HCT116 (cell line): ENCODE measurements at regions not wholly inside any gene's neighbourhood (a gene's known extent, or its start where the extent isn't known, plus 50 kb on each side); places are given as distances from the start of the nearest gene placed in this dataset.
A peak's percentile ranks its signal among the peaks of the same experiment; 100 is the strongest.

Source experiments
- ATAC-seq: fragments of 200-7000 bp; cut with Tn5 transposase; 2 replicates; pipeline ENCODE4 v1.9.1; 2020; ENCODE audit warnings: mild to moderate bottlenecking, moderate library complexity
- BruUV-seq: library from RNA; stranded (reverse); fragments of 400-500 nt; replicated peaks from 2 replicates; lab custom pipeline; 2021; lab: Mats Ljungman, UMichigan
- CTCF ChIA-PET: fragments of 300-600 bp; sonication (Branson Sonifier 250); formaldehyde crosslinking; loops from one replicate; lab custom pipeline; 2021; ENCODE audit warnings: antibody characterized with exemption; lab: Charles Lee
- POLR2A ChIA-PET: fragments of 300-600, 350-600 bp; sonication (Branson Sonifier 250); formaldehyde crosslinking; loops from one replicate; lab custom pipeline; 2021; ENCODE audit warnings: antibody characterized with exemption; lab: Charles Lee
- RAD21 ChIA-PET, 2 experiments: fragments of 300-600 bp; sonication (Branson Sonifier 250); formaldehyde crosslinking; loops; one replicate each; lab custom pipeline; 2023; ENCODE audit warnings: low total read pairs in 2 of 2; ENCODE audit not compliant: uncharacterized antibody in 2 of 2, unreplicated experiment in 2 of 2, low non-redundant PET in 1 of 2; lab: Charles Lee
- DNase-seq: peaks from one replicate; pipeline ENCODE4 v3.0.0-alpha.2; 2010; ENCODE audit warnings: low read depth, low spot score
- H2AFZ ChIP-seq: fragments of 200-600 bp; shearing (Covaris generic), sonication (generic); 2 replicates; pipeline ENCODE4 v1.6.1; 2017; ENCODE audit warnings: low read depth, mixed run types, mixed read lengths, antibody characterized with exemption, low read length; ENCODE audit not compliant: poor library complexity, severe bottlenecking
- H3K27ac ChIP-seq: 2 replicates; pipeline ENCODE4 v1.5.1; 2012; ENCODE audit warnings: low read depth, low read length
- H3K27me3 ChIP-seq: fragments of 200-600 bp; sonication (generic); 2 replicates; pipeline ENCODE4 v1.6.1; 2016; ENCODE audit warnings: mixed run types, low read length, mixed read lengths; ENCODE audit not compliant: insufficient read depth
- H3K36me3 ChIP-seq, 2 experiments: fragments of 200-500 bp in 1 of 2; fragments of 200-600 bp in 1 of 2; sonication (Bioruptor generic) in 1 of 2; sonication (generic) in 1 of 2; 2 replicates each; pipeline versions ENCODE4 v1.5.1 to v1.6.1; 2014 to 2016; ENCODE audit warnings: low read length in 2 of 2, inconsistent platforms in 1 of 2, mixed read lengths in 1 of 2, mixed run types in 1 of 2; ENCODE audit not compliant: insufficient read depth in 2 of 2, control insufficient read depth in 1 of 2
- H3K4me1 ChIP-seq, 2 experiments: fragments of 200-600 bp in 1 of 2; sonication (generic) in 1 of 2; 2 replicates each; pipeline versions ENCODE4 v1.5.1 to v1.6.1; 2012 to 2017; ENCODE audit warnings: low read length in 2 of 2, inconsistent platforms in 1 of 2, mild to moderate bottlenecking in 1 of 2, mixed read lengths in 1 of 2, mixed run types in 1 of 2, moderate library complexity in 1 of 2; ENCODE audit not compliant: insufficient read depth in 2 of 2, control insufficient read depth in 1 of 2
- H3K4me2 ChIP-seq: fragments of 200-600 bp; sonication (generic); 2 replicates; pipeline ENCODE4 v1.6.1; 2017; ENCODE audit warnings: mixed run types, low read length, mixed read lengths
- H3K4me3 ChIP-seq, 2 experiments: fragments of 200-600 bp in 1 of 2; sonication (generic) in 1 of 2; replicated peaks in 1 of 2; 2 replicates each; pipeline ENCODE4 v1.5.1; 2011 to 2016; ENCODE audit warnings: low read length in 2 of 2, control low read depth in 1 of 2, low read depth in 1 of 2, mild to moderate bottlenecking in 1 of 2, mixed read lengths in 1 of 2, mixed run types in 1 of 2
- H3K79me2 ChIP-seq: fragments of 200-600 bp; sonication (generic); 2 replicates; pipeline ENCODE4 v1.6.1; 2017; ENCODE audit warnings: mild to moderate bottlenecking, mixed run types, low read length, moderate library complexity, mixed read lengths; ENCODE audit not compliant: insufficient read depth
- H3K9ac ChIP-seq: fragments of 200-600 bp; sonication (generic); 2 replicates; pipeline ENCODE4 v1.6.1; 2016; ENCODE audit warnings: low read length, mixed read lengths
- H3K9me2 ChIP-seq: fragments of 200-600 bp; sonication (generic), shearing (Covaris generic); 2 replicates; pipeline ENCODE4 v1.6.1; 2017; ENCODE audit warnings: mixed run types, mild to moderate bottlenecking, moderate library complexity; ENCODE audit not compliant: insufficient read depth
- H3K9me3 ChIP-seq, 2 experiments: fragments of 200-500 bp in 1 of 2; fragments of 200-600 bp in 1 of 2; sonication (Bioruptor generic) in 1 of 2; sonication (generic) in 1 of 2; 2 replicates each; pipeline ENCODE4 v1.6.1; 2014 to 2017; ENCODE audit warnings: low read length in 2 of 2, mixed read lengths in 2 of 2, inconsistent platforms in 1 of 2, low read depth in 1 of 2, mild to moderate bottlenecking in 1 of 2, mixed run types in 1 of 2, moderate library complexity in 1 of 2; ENCODE audit not compliant: control insufficient read depth in 1 of 2, insufficient read depth in 1 of 2
- H4K20me1 ChIP-seq: fragments of 200-600 bp; sonication (generic), shearing (Covaris generic); 2 replicates; pipeline ENCODE4 v1.6.1; 2017; ENCODE audit warnings: mixed run types, mild to moderate bottlenecking, moderate library complexity; ENCODE audit not compliant: insufficient read depth
- CEBPB ChIP-seq: IDR thresholded peaks from 2 replicates; pipeline ENCODE4 v1.6.1; 2012; ENCODE audit warnings: low read depth
- CTCF ChIP-seq, 3 experiments: fragments of 200-600 bp in 1 of 3; sonication (generic) in 1 of 3; IDR thresholded peaks in 2 of 3; conservative IDR thresholded peaks in 1 of 3; 2 replicates each; pipeline ENCODE4 v1.5.1; 2012 to 2017; ENCODE audit warnings: low read depth in 2 of 3, low read length in 2 of 3, antibody characterized with exemption in 1 of 3, borderline replicate concordance in 1 of 3, control low read depth in 1 of 3, mild to moderate bottlenecking in 1 of 3, mixed read lengths in 1 of 3, mixed run types in 1 of 3, moderate library complexity in 1 of 3; ENCODE audit not compliant: insufficient read depth in 1 of 3
- EGR1 ChIP-seq: IDR thresholded peaks from 2 replicates; pipeline ENCODE4 v1.6.1; 2012; ENCODE audit warnings: low read depth
- EZH2phosphoT487 ChIP-seq: fragments of 200-600 bp; IDR thresholded peaks from 2 replicates; pipeline ENCODE4 v1.6.1; 2018; ENCODE audit warnings: antibody characterized with exemption, borderline replicate concordance
- FOSL1 ChIP-seq: IDR thresholded peaks from 2 replicates; pipeline ENCODE4 v1.6.1; 2012; ENCODE audit warnings: low read depth
- JUND ChIP-seq: IDR thresholded peaks from 2 replicates; pipeline ENCODE4 v1.6.1; 2012
- POLR2A ChIP-seq: IDR thresholded peaks from 2 replicates; pipeline ENCODE4 v1.7.0; 2011; ENCODE audit warnings: borderline replicate concordance; ENCODE audit not compliant: insufficient read depth, insufficient read length; ENCODE audit errors: extremely low read depth
- POLR2AphosphoS5 ChIP-seq: IDR thresholded peaks from 2 replicates; pipeline ENCODE4 v1.6.1; 2011; ENCODE audit warnings: mild to moderate bottlenecking, low read depth, low read length, moderate library complexity
- SIN3A ChIP-seq: IDR thresholded peaks from 2 replicates; pipeline ENCODE4 v1.6.1; 2012; ENCODE audit warnings: low read depth
- SP1 ChIP-seq: IDR thresholded peaks from 2 replicates; pipeline ENCODE4 v1.6.1; 2012; ENCODE audit warnings: low read depth
- TCF7L2 ChIP-seq: IDR thresholded peaks from 2 replicates; pipeline ENCODE4 v1.7.0; 2011; ENCODE audit warnings: borderline replicate concordance, inconsistent platforms; ENCODE audit not compliant: insufficient read depth, insufficient read length; ENCODE audit errors: extremely low read depth
- YY1 ChIP-seq: IDR thresholded peaks from 2 replicates; pipeline ENCODE4 v1.6.1; 2011; ENCODE audit warnings: low read length, low read depth, moderate library complexity, mild to moderate bottlenecking; ENCODE audit not compliant: insufficient replicate concordance; ENCODE audit errors: extremely low read depth
- ZFX ChIP-seq: fragments of 450-650 bp; IDR thresholded peaks from 2 replicates; pipeline ENCODE4 v1.6.1; 2017
- ZNF274 ChIP-seq: fragments of 200-500 bp; sonication (Bioruptor generic); IDR thresholded peaks from 2 replicates; pipeline ENCODE4 v1.6.1; 2014; ENCODE audit warnings: mild to moderate bottlenecking, low read depth, low read length, inconsistent platforms
- intact Hi-C: fragments of 100-400 bp; cut with micrococcal nuclease; formaldehyde crosslinking; loops from 2 replicates; pipeline ENCODE4 v1.10.0; 2022
- TF ChIP-seq, protein P1 (sequence below): IDR thresholded peaks from 2 replicates; pipeline ENCODE4 v1.6.1; 2012; ENCODE audit warnings: low read depth
- TF ChIP-seq, protein P2 (sequence below): IDR thresholded peaks from 2 replicates; pipeline ENCODE4 v1.6.1; 2012

DNA sequence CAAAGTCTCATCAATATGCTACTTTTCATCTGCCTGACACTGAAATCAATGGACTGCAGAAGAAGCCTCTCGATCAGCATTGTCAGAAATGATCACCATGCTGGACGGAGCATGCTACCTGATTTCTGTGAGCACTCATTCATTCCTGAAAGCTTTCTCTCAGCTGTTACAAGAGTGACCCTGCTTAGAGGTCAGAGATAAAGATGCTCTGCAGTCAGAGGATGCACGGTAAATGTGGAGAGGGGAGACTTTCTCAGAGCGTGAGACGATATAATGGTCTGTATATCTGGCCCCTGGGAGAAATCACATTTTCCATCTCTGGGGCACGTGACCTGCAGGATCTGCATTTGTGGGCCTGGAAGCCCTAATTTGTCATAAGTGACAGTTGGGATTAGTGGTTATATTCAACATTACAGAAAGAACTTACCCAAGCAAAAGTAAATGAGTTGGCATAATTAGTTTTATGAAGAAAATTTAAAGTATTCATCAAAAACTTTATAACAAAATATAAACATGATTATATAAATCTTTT is 125.6 kb upstream of the TTC29 start:
- Histone ChIP-seq H2AFZ (no peak overlapping the region), H3K4me2 (no peak overlapping the region), H3K27me3 (no peaks in the 10 kb centered on the region), H3K4me1 (no peaks in the 10 kb centered on the region), H3K36me3 (no peaks in the 10 kb centered on the region), H3K9ac (no peak overlapping the region), H3K79me2 (no peaks in the 10 kb centered on the region), H3K9me3 (no peaks in the 10 kb centered on the region), H3K9me2 (no peaks in the 10 kb centered on the region), H4K20me1 (no peaks in the 10 kb centered on the region), H3K27ac (no peak overlapping the region), H3K4me3 (no peak overlapping the region)
- BruUV-seq: no TSS peak
- POLR2A ChIA-PET: no interaction called here
- intact Hi-C loops: no loop called here
- ATAC-seq: no peak
- no peak for DNase-seq
- CTCF ChIA-PET: no interaction called here
- no peak for TF ChIP-seq POLR2A
- TF ChIP-seq SP1: no peak
- RAD21 ChIA-PET: no interaction called here

DNA sequence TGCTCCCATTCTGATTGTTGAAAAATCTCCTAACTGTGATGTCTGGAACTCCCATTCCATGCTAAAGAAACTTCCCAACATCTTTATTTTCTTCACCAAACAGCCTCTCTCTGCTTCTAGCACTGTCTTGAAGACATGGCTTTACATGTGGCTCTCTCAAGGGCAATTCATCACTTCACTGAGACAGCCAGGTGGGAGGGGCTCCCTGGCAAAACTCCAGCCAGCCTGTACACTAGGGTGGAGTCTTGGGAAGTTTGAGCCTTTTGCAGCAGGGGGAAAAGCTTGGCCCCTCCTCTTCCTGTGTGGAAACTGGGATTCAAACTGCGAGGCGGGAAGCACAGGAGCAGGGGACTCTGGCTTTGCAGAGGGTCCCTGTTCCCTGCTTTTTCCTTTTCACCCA is 130.5 kb upstream of the TTC29 start:
- Histone ChIP-seq H3K27me3 (peaks cover 30% of the 10 kb centered on the region), H3K4me2 (no peak overlapping the region), H3K4me1 (no peaks in the 10 kb centered on the region), H3K9me2 (no peaks in the 10 kb centered on the region), H3K9me3 (no peaks in the 10 kb centered on the region), H3K79me2 (no peaks in the 10 kb centered on the region), H3K9ac (no peak overlapping the region), H2AFZ (no peak overlapping the region), H3K27ac (no peak overlapping the region), H4K20me1 (no peaks in the 10 kb centered on the region), H3K36me3 (no peaks in the 10 kb centered on the region), H3K4me3 (no peak overlapping the region)
- POLR2A ChIA-PET: no interaction called here
- BruUV-seq: no TSS peak
- intact Hi-C loops: no loop called here
- RAD21 ChIA-PET: no interaction called here
- CTCF ChIA-PET: interaction anchor here (1.4 kb wide), 1 partner anchor 20 kb away, joined by 3 read pairs; no protein-coding TSS in a partner anchor
- DNase-seq: no peak
- TF ChIP-seq EZH2phosphoT487 (no peak), FOSL1 (no peak), ZNF274 (no peak), JUND (no peak), SIN3A (no peak), CEBPB (no peak), YY1 (no peak), POLR2AphosphoS5 (no peak), CTCF (IDR thresholded peaks at IDR 0.05 in 2 of 3, conservative IDR thresholded peaks at IDR 0.05 in 1 of 3; ENCODE audit: borderline replicate concordance in 1 of 3, insufficient read depth in 1 of 3, low read depth in 2 of 3, low read length in 2 of 3) (no peak), EGR1 (no peak), TCF7L2 (no peak), ZFX (no peak)
- TF ChIP-seq, protein P1, sequence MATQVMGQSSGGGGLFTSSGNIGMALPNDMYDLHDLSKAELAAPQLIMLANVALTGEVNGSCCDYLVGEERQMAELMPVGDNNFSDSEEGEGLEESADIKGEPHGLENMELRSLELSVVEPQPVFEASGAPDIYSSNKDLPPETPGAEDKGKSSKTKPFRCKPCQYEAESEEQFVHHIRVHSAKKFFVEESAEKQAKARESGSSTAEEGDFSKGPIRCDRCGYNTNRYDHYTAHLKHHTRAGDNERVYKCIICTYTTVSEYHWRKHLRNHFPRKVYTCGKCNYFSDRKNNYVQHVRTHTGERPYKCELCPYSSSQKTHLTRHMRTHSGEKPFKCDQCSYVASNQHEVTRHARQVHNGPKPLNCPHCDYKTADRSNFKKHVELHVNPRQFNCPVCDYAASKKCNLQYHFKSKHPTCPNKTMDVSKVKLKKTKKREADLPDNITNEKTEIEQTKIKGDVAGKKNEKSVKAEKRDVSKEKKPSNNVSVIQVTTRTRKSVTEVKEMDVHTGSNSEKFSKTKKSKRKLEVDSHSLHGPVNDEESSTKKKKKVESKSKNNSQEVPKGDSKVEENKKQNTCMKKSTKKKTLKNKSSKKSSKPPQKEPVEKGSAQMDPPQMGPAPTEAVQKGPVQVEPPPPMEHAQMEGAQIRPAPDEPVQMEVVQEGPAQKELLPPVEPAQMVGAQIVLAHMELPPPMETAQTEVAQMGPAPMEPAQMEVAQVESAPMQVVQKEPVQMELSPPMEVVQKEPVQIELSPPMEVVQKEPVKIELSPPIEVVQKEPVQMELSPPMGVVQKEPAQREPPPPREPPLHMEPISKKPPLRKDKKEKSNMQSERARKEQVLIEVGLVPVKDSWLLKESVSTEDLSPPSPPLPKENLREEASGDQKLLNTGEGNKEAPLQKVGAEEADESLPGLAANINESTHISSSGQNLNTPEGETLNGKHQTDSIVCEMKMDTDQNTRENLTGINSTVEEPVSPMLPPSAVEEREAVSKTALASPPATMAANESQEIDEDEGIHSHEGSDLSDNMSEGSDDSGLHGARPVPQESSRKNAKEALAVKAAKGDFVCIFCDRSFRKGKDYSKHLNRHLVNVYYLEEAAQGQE: no peak
- TF ChIP-seq, protein P2, sequence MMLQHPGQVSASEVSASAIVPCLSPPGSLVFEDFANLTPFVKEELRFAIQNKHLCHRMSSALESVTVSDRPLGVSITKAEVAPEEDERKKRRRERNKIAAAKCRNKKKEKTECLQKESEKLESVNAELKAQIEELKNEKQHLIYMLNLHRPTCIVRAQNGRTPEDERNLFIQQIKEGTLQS: no peak
- TF ChIP-seq, all 23 proteins: peak for 0
- 0 out of 2 replicates have a peak, but pooled peaks have one; percentile 32 for ATAC-seq
